GM23248 (cell line): ENCODE measurements at regions not wholly inside any gene's neighbourhood (a gene's known extent, or its start where the extent isn't known, plus 50 kb on each side); places are given as distances from the start of the nearest gene placed in this dataset.

Experiments
- EZH2 ChIP-seq: fragments of 200-600 bp; sonication (generic); IDR thresholded peaks from 2 replicates; pipeline ENCODE4 v1.6.1; 2018; ENCODE audit warnings: antibody characterized with exemption, mild to moderate bottlenecking; ENCODE audit not compliant: insufficient read depth, poor library complexity, severe bottlenecking
- EZH2phosphoT487 ChIP-seq: fragments of 200-600 bp; sonication (generic); IDR thresholded peaks from 2 replicates; pipeline ENCODE4 v1.6.1; 2018; ENCODE audit warnings: antibody characterized with exemption, moderate library complexity, mild to moderate bottlenecking, low read depth; ENCODE audit not compliant: insufficient read depth

DNA sequence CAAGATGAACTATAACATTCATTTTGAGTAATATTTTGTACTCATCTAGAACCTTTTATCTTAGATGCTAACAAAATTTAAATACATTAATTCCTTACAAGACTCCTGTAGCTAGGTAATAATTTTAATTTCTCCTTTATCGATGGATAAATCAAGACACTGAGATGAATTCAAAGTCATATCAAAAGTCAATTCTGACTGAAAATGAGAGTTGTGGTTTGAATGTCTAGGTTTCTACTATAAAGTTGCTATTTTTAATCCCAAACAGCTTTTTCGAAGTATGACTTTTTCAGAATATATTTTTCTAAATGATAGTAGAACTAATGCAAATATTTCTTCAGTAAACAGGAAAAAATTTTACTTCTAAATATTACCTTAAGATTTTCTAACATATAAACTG, 491.7 kb upstream of the FAM174A start:
- TF ChIP-seq EZH2 = no peak
- no peak for TF ChIP-seq EZH2phosphoT487
